H1 (cell line): ENCODE measurements at regions not wholly inside any gene's neighbourhood (a gene's known extent, or its start where the extent isn't known, plus 50 kb on each side); places are given as distances from the start of the nearest gene placed in this dataset.

Experiments
- CTCF ChIA-PET: fragments of 300-600 bp; sonication (Branson Sonifier 250); formaldehyde crosslinking; loops from one replicate; lab custom pipeline; 2021; ENCODE audit not compliant: partially characterized antibody; lab: Charles Lee
- POLR2A ChIA-PET: fragments of 300-600 bp; sonication (Branson Sonifier 250); formaldehyde crosslinking; loops from one replicate; lab custom pipeline; 2021; ENCODE audit warnings: inconsistent platforms; ENCODE audit not compliant: partially characterized antibody; lab: Charles Lee
- DNase-seq, 2 experiments: peaks; one replicate each; pipeline versions ENCODE4 v3.0.0 to v3.0.0-alpha.2; 2010 to 2022; ENCODE audit warnings: low spot score in 2 of 2, low read depth in 1 of 2, mixed read lengths in 1 of 2
- FAIRE-seq: peaks from 2 replicates; lab custom pipeline; 2011; peaks lifted over from hg19 to GRCh38; lab: Jason Lieb, UNC
- H2AFZ ChIP-seq: 2 replicates; pipeline ENCODE4 v1.8.1; 2012; ENCODE audit warnings: low read length, inconsistent platforms
- H2AK5ac ChIP-seq: 2 replicates; pipeline ENCODE4 v1.6.1; 2013; ENCODE audit warnings: low read depth, low read length
- H2BK120ac ChIP-seq: replicated peaks from 2 replicates; pipeline ENCODE3; 2013; ENCODE audit warnings: low read depth, low read length, inconsistent platforms
- H2BK12ac ChIP-seq: 2 replicates; pipeline ENCODE4 v1.6.1; 2013; ENCODE audit warnings: low read depth, low read length
- H2BK15ac ChIP-seq: 2 replicates; pipeline ENCODE4 v1.6.1; 2013; ENCODE audit warnings: low read length
- H2BK20ac ChIP-seq: 2 replicates; pipeline ENCODE4 v1.6.1; 2013; ENCODE audit warnings: low read length
- H2BK5ac ChIP-seq: 2 replicates; pipeline ENCODE4 v1.6.1; 2013; ENCODE audit warnings: low read depth, low read length
- H3K14ac ChIP-seq: 2 replicates; pipeline ENCODE4 v1.6.1; 2013; ENCODE audit warnings: inconsistent platforms; ENCODE audit not compliant: insufficient read length
- H3K18ac ChIP-seq: 2 replicates; pipeline ENCODE4 v1.6.1; 2013; ENCODE audit warnings: low read length; ENCODE audit errors: extremely low read depth
- H3K23ac ChIP-seq: 2 replicates; pipeline ENCODE4 v1.6.1; 2013; ENCODE audit warnings: inconsistent platforms; ENCODE audit not compliant: insufficient read length
- H3K23me2 ChIP-seq: 2 replicates; pipeline ENCODE4 v1.6.1; 2013; ENCODE audit warnings: low read depth, low read length
- H3K27ac ChIP-seq: 2 replicates; pipeline ENCODE4 v1.6.1; 2011; ENCODE audit warnings: low read depth, low read length, inconsistent platforms
- H3K27me3 ChIP-seq, 4 experiments: replicated peaks in 1 of 4; 1 replicate in 1 of 4; 2 replicates in 3 of 4; pipeline versions ENCODE4 v1.6.1 to v1.8.1; 2011 to 2013; ENCODE audit warnings: low read length in 3 of 4, mild to moderate bottlenecking in 3 of 4, inconsistent platforms in 2 of 4, mixed read lengths in 2 of 4, moderate library complexity in 1 of 4; ENCODE audit not compliant: control insufficient read depth in 3 of 4, insufficient read depth in 3 of 4; ENCODE audit errors: extremely low read depth in 1 of 4
- H3K36me3 ChIP-seq, 4 experiments: 2 replicates each; pipeline versions ENCODE4 v1.6.1 to v1.8.1; 2011 to 2013; ENCODE audit warnings: mild to moderate bottlenecking in 4 of 4, low read length in 3 of 4, moderate library complexity in 2 of 4, control low read depth in 1 of 4, inconsistent platforms in 1 of 4; ENCODE audit not compliant: insufficient read depth in 4 of 4, control insufficient read depth in 2 of 4
- H3K4ac ChIP-seq: replicated peaks from 2 replicates; pipeline ENCODE3; 2013; ENCODE audit warnings: low read length, low read depth, mixed read lengths, inconsistent platforms; ENCODE audit not compliant: insufficient read length
- H3K4me1 ChIP-seq, 4 experiments: replicated peaks in 1 of 4; 1 replicate in 1 of 4; 2 replicates in 3 of 4; pipeline versions ENCODE4 v1.6.1 to v1.8.1; 2011 to 2013; ENCODE audit warnings: low read length in 3 of 4, inconsistent platforms in 2 of 4, mixed read lengths in 1 of 4; ENCODE audit not compliant: insufficient read depth in 4 of 4, control insufficient read depth in 3 of 4
- H3K4me2 ChIP-seq, 2 experiments: 2 replicates each; pipeline versions ENCODE4 v1.6.1 to v1.8.1; 2011 to 2013; ENCODE audit warnings: low read depth in 2 of 2, low read length in 2 of 2, control low read depth in 1 of 2, inconsistent platforms in 1 of 2, mild to moderate bottlenecking in 1 of 2; ENCODE audit not compliant: insufficient read depth in 1 of 2
- H3K4me3 ChIP-seq, 4 experiments: fragments of 200-600, 300-600 bp in 1 of 4; sonication (generic), shearing (Covaris generic), sonication (Bioruptor Twin) in 1 of 4; 2 replicates each; pipeline versions ENCODE4 v1.5.1 to v1.8.1; 2011 to 2016; ENCODE audit warnings: low read length in 4 of 4, low read depth in 3 of 4, control low read depth in 2 of 4, inconsistent platforms in 2 of 4, mild to moderate bottlenecking in 2 of 4, mixed read lengths in 1 of 4, moderate library complexity in 1 of 4; ENCODE audit not compliant: insufficient read depth in 2 of 4; ENCODE audit errors: extremely low read depth in 1 of 4
- H3K56ac ChIP-seq: replicated peaks from 2 replicates; pipeline ENCODE3; 2013; ENCODE audit warnings: low read depth, mild to moderate bottlenecking, mixed read lengths, low read length, inconsistent platforms; ENCODE audit not compliant: insufficient read length
- H3K79me1 ChIP-seq: 2 replicates; pipeline ENCODE4 v1.6.1; 2013; ENCODE audit warnings: low read depth, low read length, control low read depth
- H3K79me2 ChIP-seq, 2 experiments: 2 replicates each; pipeline versions ENCODE4 v1.6.1 to v1.8.1; 2012 to 2013; ENCODE audit warnings: low read length in 2 of 2, mild to moderate bottlenecking in 2 of 2, inconsistent platforms in 1 of 2; ENCODE audit not compliant: insufficient read depth in 2 of 2, control insufficient read depth in 1 of 2
- H3K9ac ChIP-seq, 4 experiments: replicated peaks in 1 of 4; 1 replicate in 1 of 4; 2 replicates in 3 of 4; pipeline versions ENCODE4 v1.6.1 to v1.8.1; 2011 to 2013; ENCODE audit warnings: low read depth in 3 of 4, low read length in 3 of 4, control low read depth in 2 of 4, mild to moderate bottlenecking in 2 of 4, moderate library complexity in 2 of 4, inconsistent platforms in 1 of 4; ENCODE audit errors: extremely low read depth in 1 of 4
- H3K9me3 ChIP-seq, 2 experiments: 2 replicates each; pipeline versions ENCODE4 v1.6.1 to v1.8.1; 2012 to 2013; ENCODE audit warnings: mild to moderate bottlenecking in 2 of 2, moderate library complexity in 2 of 2, control low read depth in 1 of 2, inconsistent platforms in 1 of 2, low read depth in 1 of 2, low read length in 1 of 2, mixed read lengths in 1 of 2; ENCODE audit not compliant: insufficient read depth in 2 of 2
- H4K20me1 ChIP-seq, 2 experiments: replicated peaks in 1 of 2; 2 replicates each; pipeline versions ENCODE3 to v1.8.1; 2011 to 2013; ENCODE audit warnings: inconsistent platforms in 2 of 2, low read length in 2 of 2, mild to moderate bottlenecking in 1 of 2; ENCODE audit not compliant: insufficient read depth in 2 of 2, control insufficient read depth in 1 of 2
- H4K5ac ChIP-seq: 2 replicates; pipeline ENCODE4 v1.6.1; 2013; ENCODE audit warnings: low read length, low read depth, mixed read lengths, inconsistent platforms; ENCODE audit not compliant: insufficient read length
- H4K8ac ChIP-seq: 2 replicates; pipeline ENCODE4 v1.8.0; 2013; ENCODE audit warnings: mild to moderate bottlenecking, moderate library complexity, low read length, inconsistent platforms; ENCODE audit not compliant: insufficient read depth; ENCODE audit errors: extremely low read depth
- H4K91ac ChIP-seq: replicated peaks from 2 replicates; pipeline ENCODE3; 2013; ENCODE audit warnings: low read length, mixed read lengths, inconsistent platforms; ENCODE audit not compliant: insufficient read length
- BACH1 ChIP-seq: IDR thresholded peaks from 2 replicates; pipeline ENCODE4 v1.6.1; 2012; ENCODE audit warnings: low read length, improper control_type of control experiment
- BRCA1 ChIP-seq: IDR thresholded peaks from 2 replicates; pipeline ENCODE4 v1.6.1; 2012; ENCODE audit warnings: low read depth, low read length, improper control_type of control experiment
- CBX5 ChIP-seq: fragments of 300-800, 300-1000 bp; sonication (generic); IDR thresholded peaks from 2 replicates; pipeline ENCODE4 v1.7.1; 2016; ENCODE audit warnings: antibody characterized with exemption, low read length, low read depth
- EP300 ChIP-seq, 2 experiments: IDR thresholded peaks; 1 replicate in 1 of 2; 2 replicates in 1 of 2; pipeline ENCODE4 v1.6.1; 2011 to 2012; ENCODE audit warnings: low read depth in 2 of 2, low read length in 2 of 2, mild to moderate bottlenecking in 2 of 2, borderline replicate concordance in 1 of 2, inconsistent platforms in 1 of 2, moderate library complexity in 1 of 2
- EZH2 ChIP-seq: fragments of 200-600 bp; sonication (generic); IDR thresholded peaks from 2 replicates; pipeline ENCODE4 v1.7.1; 2012; ENCODE audit warnings: low read depth, mild to moderate bottlenecking, moderate library complexity, low read length, inconsistent platforms; ENCODE audit not compliant: severe bottlenecking
- JUND ChIP-seq: IDR thresholded peaks from 2 replicates; pipeline ENCODE4 v1.6.1; 2011; ENCODE audit warnings: mild to moderate bottlenecking, improper control_type of control experiment, low read length
- KDM5A ChIP-seq: fragments of 200-600 bp; IDR thresholded peaks from 2 replicates; pipeline ENCODE4 v1.7.1; 2012; ENCODE audit warnings: mild to moderate bottlenecking, low read length, inconsistent platforms, mixed read lengths
- MAFK ChIP-seq: IDR thresholded peaks from 2 replicates; pipeline ENCODE4 v1.6.1; 2012; ENCODE audit warnings: low read depth, mild to moderate bottlenecking, improper control_type of control experiment, low read length
- RBBP5 ChIP-seq: IDR thresholded peaks from 2 replicates; pipeline ENCODE4 v1.7.1; 2012; ENCODE audit warnings: low read depth, mild to moderate bottlenecking, inconsistent platforms, low read length, moderate library complexity, borderline replicate concordance
- RXRA ChIP-seq: IDR thresholded peaks from 2 replicates; pipeline ENCODE4 v1.6.1; 2011; ENCODE audit warnings: low read depth, mild to moderate bottlenecking, low read length, moderate library complexity; ENCODE audit not compliant: insufficient read depth
- SIRT6 ChIP-seq: IDR thresholded peaks from one replicate; pipeline ENCODE4 v1.7.1; 2012; ENCODE audit warnings: low read length, inconsistent platforms
- SIX5 ChIP-seq: IDR thresholded peaks from 2 replicates; pipeline ENCODE4 v1.6.1; 2011; ENCODE audit warnings: mild to moderate bottlenecking, low read depth, low read length
- SP1 ChIP-seq: IDR thresholded peaks from 2 replicates; pipeline ENCODE4 v1.6.1; 2011; ENCODE audit warnings: low read depth, low read length
- WGBS, 2 experiments: shearing (Covaris generic) in 1 of 2; methylation state at CpG; one replicate each; pipeline versions ENCODE4 v1.1.6 to v1.1.7; 2013 to 2015; ENCODE audit warnings: low lambda C conversion rate in 2 of 2, mixed read lengths in 2 of 2, inconsistent platforms in 1 of 2, low coverage in 1 of 2, missing lambda C conversion rate in 1 of 2; ENCODE audit not compliant: insufficient replicate concordance in 2 of 2, insufficient coverage in 1 of 2, insufficient read length in 1 of 2; ENCODE audit errors: extremely low coverage in 1 of 2, missing lambda C conversion rate in 1 of 2; 5-methylcytosine and 5-hydroxymethylcytosine counted together

DNA sequence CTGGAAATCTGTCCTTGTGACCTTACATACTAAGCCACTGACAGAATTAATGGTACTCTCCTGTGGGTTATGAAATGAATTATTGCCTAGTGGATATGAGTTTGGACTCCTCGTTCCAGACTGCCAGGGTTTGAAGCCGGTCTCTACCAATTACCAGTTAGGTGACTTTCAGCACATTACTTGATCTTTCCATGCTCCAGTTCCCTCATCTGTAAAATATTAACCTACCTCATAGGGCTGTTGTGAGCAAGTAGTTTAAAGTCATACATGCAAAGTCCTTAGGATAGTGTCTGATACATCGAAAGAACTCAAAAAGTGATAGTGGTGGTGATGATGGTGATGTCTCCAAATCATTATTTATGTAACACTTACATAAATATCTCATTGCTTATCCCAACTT is 373.5 kb upstream of the ARX start:
- Histone ChIP-seq H4K8ac (no peak overlapping the region), H2BK12ac (no peak overlapping the region), H3K27me3 (no peaks in the 10 kb centered on the region), H3K23me2 (no peaks in the 10 kb centered on the region), H3K23ac (no peak overlapping the region), H2AFZ (no peak overlapping the region), H2BK20ac (no peak overlapping the region), H4K20me1 (no peaks in the 10 kb centered on the region), H3K79me2 (no peaks in the 10 kb centered on the region), H3K79me1 (no peaks in the 10 kb centered on the region), H4K91ac (no peak overlapping the region), H3K9me3 (no peaks in the 10 kb centered on the region), H3K36me3 (no peaks in the 10 kb centered on the region), H2BK120ac (no peak overlapping the region), H3K14ac (no peak overlapping the region), H2BK15ac (no peak overlapping the region), H3K18ac (no peak overlapping the region), H3K27ac (no peak overlapping the region), H2AK5ac (no peak overlapping the region), H3K9ac (no peak overlapping the region), H3K56ac (no peak overlapping the region), H4K5ac (no peak overlapping the region), H3K4me1 (no peaks in the 10 kb centered on the region), H3K4me3 (no peak overlapping the region), H2BK5ac (no peak overlapping the region), H3K4ac (no peak overlapping the region), H3K4me2 (no peak overlapping the region)
- POLR2A ChIA-PET = no interaction called here
- WGBS, 2 experiments = 94% methylated on average over 3 of the region's 3 CpGs; no CpG with 5 or more reads in 1 of the 2 experiments
- DNase-seq = no peak
- CTCF ChIA-PET = interaction anchor here (1.0 kb wide), 1 partner anchor 34 kb away, joined by 3 read pairs; no protein-coding TSS in a partner anchor
- TF ChIP-seq RXRA (no peak), MAFK (no peak), CBX5 (no peak), KDM5A (no peak), EP300 (IDR thresholded peaks at IDR 0.05; ENCODE audit: borderline replicate concordance in 1 of 2, low read depth in 2 of 2, low read length in 2 of 2) (no peak), SP1 (no peak), SIX5 (no peak), RBBP5 (no peak), JUND (no peak), BRCA1 (no peak), EZH2 (no peak), BACH1 (no peak), SIRT6 (no peak)
- no peak for FAIRE-seq
